Muscle layer of duodenum (tissue), 2 donors: ENCODE measurements at regions not wholly inside any gene's neighbourhood (a gene's known extent, or its start where the extent isn't known, plus 50 kb on each side); places are given as distances from the start of the nearest gene placed in this dataset.

ENCODE experiments used
- H3K27ac ChIP-seq: one replicate; pipeline ENCODE4 v1.7.0; 2013; ENCODE audit warnings: mild to moderate bottlenecking, low read length
- H3K27me3 ChIP-seq: one replicate; pipeline ENCODE4 v1.7.0; 2013; ENCODE audit warnings: low read depth, mild to moderate bottlenecking, control low read depth, low read length
- H3K36me3 ChIP-seq, 2 donors: one replicate each; pipeline ENCODE4 v1.7.0; 2013; ENCODE audit warnings: low read length in 2 of 2, control low read depth in 1 of 2, mild to moderate bottlenecking in 1 of 2; ENCODE audit not compliant: insufficient read depth in 2 of 2, control insufficient read depth in 1 of 2
- H3K4me1 ChIP-seq, 2 donors: one replicate each; pipeline ENCODE4 v1.7.0; 2013; ENCODE audit warnings: low read length in 2 of 2, mild to moderate bottlenecking in 2 of 2, control low read depth in 1 of 2, moderate library complexity in 1 of 2; ENCODE audit not compliant: insufficient read depth in 2 of 2, control insufficient read depth in 1 of 2
- H3K4me3 ChIP-seq, 2 donors: one replicate each; pipeline ENCODE4 v1.7.0; 2013; ENCODE audit warnings: low read length in 2 of 2, low read depth in 1 of 2, mild to moderate bottlenecking in 1 of 2
- H3K9me3 ChIP-seq, 2 donors: one replicate each; pipeline ENCODE4 v1.7.0; 2013; ENCODE audit warnings: low read length in 2 of 2, control low read depth in 1 of 2, mild to moderate bottlenecking in 1 of 2; ENCODE audit not compliant: control insufficient read depth in 1 of 2
- donor health status: healthy.

GRCh38 chr6:47149554-47149953, 107.4 kb upstream of the ADGRF1 start:
- no peaks in the 10 kb centered on the region for H3K9me3 ChIP-seq
- H3K36me3 ChIP-seq = no peaks in the 10 kb centered on the region
- H3K4me1 ChIP-seq = peaks cover 0 to 12% of the 10 kb centered on the region in 2 donors
- H3K4me3 ChIP-seq = no peak overlapping the region
- H3K27me3 ChIP-seq = no peaks in the 10 kb centered on the region
- no peak overlapping the region for H3K27ac ChIP-seq

GRCh38 chr6:47149066-47149465, 106.9 kb upstream of the ADGRF1 start:
- Histone ChIP-seq H3K4me1 (peaks cover 0 to 12% of the 10 kb centered on the region in 2 donors), H3K9me3 (no peaks in the 10 kb centered on the region), H3K36me3 (no peaks in the 10 kb centered on the region), H3K27ac (no peak overlapping the region), H3K4me3 (no peak overlapping the region), H3K27me3 (no peaks in the 10 kb centered on the region)

- Histone ChIP-seq H3K9me3 (no peaks in the 10 kb centered on the region), H3K4me1 (peaks cover 0 to 12% of the 10 kb centered on the region in 2 donors), H3K27ac (no peak overlapping the region), H3K4me3 (no peak overlapping the region), H3K36me3 (no peaks in the 10 kb centered on the region), H3K27me3 (no peaks in the 10 kb centered on the region)
These were observed 105.8 kb upstream of the ADGRF1 start for GRCh38 chr6:47147836-47148344.

GRCh38 chr6:47147175-47147727, 105.1 kb upstream of the ADGRF1 start:
- H3K36me3 ChIP-seq = no peaks in the 10 kb centered on the region
- no peaks in the 10 kb centered on the region for H3K27me3 ChIP-seq
- H3K4me3 ChIP-seq = no peak overlapping the region
- H3K4me1 ChIP-seq = peaks cover 0 to 12% of the 10 kb centered on the region in 2 donors
- no peak overlapping the region for H3K27ac ChIP-seq
- no peaks in the 10 kb centered on the region for H3K9me3 ChIP-seq

GRCh38 chr6:47146431-47147174, 104.5 kb upstream of the ADGRF1 start:
- Histone ChIP-seq H3K9me3 (no peaks in the 10 kb centered on the region), H3K4me1 (peaks cover 0 to 12% of the 10 kb centered on the region in 2 donors), H3K27ac (no peak overlapping the region), H3K27me3 (no peaks in the 10 kb centered on the region), H3K4me3 (no peak overlapping the region), H3K36me3 (no peaks in the 10 kb centered on the region)

- Histone ChIP-seq H3K27ac (no peak overlapping the region), H3K4me1 (peaks cover 0 to 12% of the 10 kb centered on the region in 2 donors), H3K9me3 (no peaks in the 10 kb centered on the region), H3K36me3 (no peaks in the 10 kb centered on the region), H3K27me3 (no peaks in the 10 kb centered on the region), H3K4me3 (no peak overlapping the region)
These were observed 103.1 kb upstream of the ADGRF1 start for GRCh38 chr6:47145212-47145611.

GRCh38 chr6:47144306-47144705, 102.2 kb upstream of the ADGRF1 start:
- no peaks in the 10 kb centered on the region for H3K27me3 ChIP-seq
- no peak overlapping the region for H3K4me3 ChIP-seq
- H3K27ac ChIP-seq = no peak overlapping the region
- H3K36me3 ChIP-seq = no peaks in the 10 kb centered on the region
- H3K4me1 ChIP-seq = peaks cover 0 to 12% of the 10 kb centered on the region in 2 donors
- H3K9me3 ChIP-seq = no peaks in the 10 kb centered on the region

- no peak overlapping the region for H3K4me3 ChIP-seq
- peaks cover 0 to under 1% of the 10 kb centered on the region in 2 donors for H3K4me1 ChIP-seq
- no peaks in the 10 kb centered on the region for H3K27me3 ChIP-seq
- no peak overlapping the region for H3K27ac ChIP-seq
- no peaks in the 10 kb centered on the region for H3K36me3 ChIP-seq
- no peaks in the 10 kb centered on the region for H3K9me3 ChIP-seq
These were observed 99.8 kb upstream of the ADGRF1 start for GRCh38 chr6:47141963-47142362.

GRCh38 chr6:47141171-47141570, 99.0 kb upstream of the ADGRF1 start:
- no peak overlapping the region for H3K27ac ChIP-seq
- H3K4me3 ChIP-seq = no peak overlapping the region
- H3K27me3 ChIP-seq = no peaks in the 10 kb centered on the region
- H3K4me1 ChIP-seq = no peaks in the 10 kb centered on the region
- H3K36me3 ChIP-seq = no peaks in the 10 kb centered on the region
- no peaks in the 10 kb centered on the region for H3K9me3 ChIP-seq

- H3K27me3 ChIP-seq = no peaks in the 10 kb centered on the region
- H3K9me3 ChIP-seq = no peaks in the 10 kb centered on the region
- H3K4me3 ChIP-seq = no peak overlapping the region
- H3K4me1 ChIP-seq = peaks cover 9% of the 10 kb centered on the region in 2 donors
- H3K27ac ChIP-seq = no peak overlapping the region
- no peaks in the 10 kb centered on the region for H3K36me3 ChIP-seq
These were observed 95.9 kb upstream of the ADGRF1 start for GRCh38 chr6:47138046-47138445.

- Histone ChIP-seq H3K4me1 (peaks cover 9% of the 10 kb centered on the region in 2 donors), H3K36me3 (no peaks in the 10 kb centered on the region), H3K4me3 (no peak overlapping the region), H3K9me3 (no peaks in the 10 kb centered on the region), H3K27ac (no peak overlapping the region), H3K27me3 (no peaks in the 10 kb centered on the region)
These were observed 94.9 kb upstream of the ADGRF1 start for GRCh38 chr6:47137073-47137472.
